ENCODE measurements at regions not wholly inside any gene's neighbourhood (a gene's known extent, or its start where the extent isn't known, plus 50 kb on each side); places are given as distances from the start of the nearest gene placed in this dataset.
"Not testable (repeated sequence)": the region's sequence is repeated elsewhere in the genome, so short reads cannot be mapped to it uniquely, and the experiment has no call there.

DNA sequence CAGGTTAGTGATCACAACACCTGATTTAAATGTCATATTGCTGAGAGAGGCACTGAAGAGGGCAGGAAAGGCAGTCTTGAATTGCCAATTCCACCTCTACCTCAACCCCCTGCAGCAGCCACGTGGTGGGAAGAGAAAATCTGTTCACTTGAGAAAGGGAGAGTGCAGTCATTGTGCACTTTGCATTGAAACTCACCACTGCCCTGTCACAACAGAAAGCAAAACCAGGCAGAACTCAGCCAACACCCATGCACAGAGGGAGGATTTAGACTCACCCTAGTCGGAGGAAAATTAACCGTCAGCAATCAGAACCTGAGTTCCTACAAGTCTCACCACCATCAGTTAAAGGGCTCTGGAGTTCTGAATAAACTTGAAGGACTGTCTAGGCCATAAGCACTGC is 1040.2 kb downstream of the HACE1 start (continued):
- TF ChIP-seq NEUROD1 (IDR thresholded peaks at IDR 0.05; ENCODE audit: borderline replicate concordance, low read depth, low read length, partially characterized antibody) (no peak), MTF1 (CRISPR knock-in tag; IDR thresholded peaks at IDR 0.05; ENCODE audit: borderline replicate concordance) (no peak), YY1 (IDR thresholded peaks at IDR 0.05; ENCODE audit: borderline replicate concordance in 1 of 3, control insufficient read depth in 1 of 3, extremely low read depth in 1 of 3, insufficient read depth in 3 of 3, insufficient read length in 1 of 3, insufficient replicate concordance in 2 of 3, low read depth in 1 of 3, low read length in 2 of 3) (no peak), MTA3 (IDR thresholded peaks at IDR 0.05; ENCODE audit: borderline replicate concordance) (no peak), RCOR1 (IDR thresholded peaks at IDR 0.05; ENCODE audit: borderline replicate concordance in 1 of 2, low read depth in 2 of 2, low read length in 2 of 2) (no peak), POU5F1 (IDR thresholded peaks at IDR 0.05; ENCODE audit: borderline replicate concordance, low read depth, low read length, partially characterized antibody) (no peak), CHD4 (IDR thresholded peaks at IDR 0.05; ENCODE audit: insufficient read depth, insufficient replicate concordance, low read depth, low read length, poor library complexity, severe bottlenecking) (no peak), CBFB (CRISPR knock-in tag; IDR thresholded peaks at IDR 0.05) (no peak)
- TF ChIP-seq, protein P1, sequence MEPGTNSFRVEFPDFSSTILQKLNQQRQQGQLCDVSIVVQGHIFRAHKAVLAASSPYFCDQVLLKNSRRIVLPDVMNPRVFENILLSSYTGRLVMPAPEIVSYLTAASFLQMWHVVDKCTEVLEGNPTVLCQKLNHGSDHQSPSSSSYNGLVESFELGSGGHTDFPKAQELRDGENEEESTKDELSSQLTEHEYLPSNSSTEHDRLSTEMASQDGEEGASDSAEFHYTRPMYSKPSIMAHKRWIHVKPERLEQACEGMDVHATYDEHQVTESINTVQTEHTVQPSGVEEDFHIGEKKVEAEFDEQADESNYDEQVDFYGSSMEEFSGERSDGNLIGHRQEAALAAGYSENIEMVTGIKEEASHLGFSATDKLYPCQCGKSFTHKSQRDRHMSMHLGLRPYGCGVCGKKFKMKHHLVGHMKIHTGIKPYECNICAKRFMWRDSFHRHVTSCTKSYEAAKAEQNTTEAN (CRISPR knock-in tag; IDR thresholded peaks at IDR 0.05), result no peak

DNA sequence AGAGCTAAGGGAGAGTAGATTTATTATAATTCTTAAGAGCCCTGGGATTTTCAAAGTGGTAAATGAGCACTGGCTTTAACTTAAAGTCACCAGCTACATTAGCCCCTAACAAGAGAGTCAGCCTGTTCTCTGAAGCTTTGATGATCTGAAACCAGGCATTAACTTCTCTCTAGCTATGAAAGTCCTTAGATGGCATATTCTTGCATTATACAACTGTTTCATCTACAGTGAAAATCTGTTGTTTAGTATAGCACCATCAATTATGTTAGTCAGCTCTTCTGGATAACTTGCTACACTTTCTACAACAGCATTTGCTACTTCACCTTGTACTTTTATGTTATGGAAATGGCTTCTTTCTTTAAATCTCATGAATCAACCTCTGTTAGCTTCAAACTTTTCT is 1046.7 kb downstream of the HACE1 start:
- no peaks in the 10 kb centered on the region for H3K4me1 ChIP-seq (replicated peaks in 1 of 2; ENCODE audit: control insufficient read depth in 2 of 2, insufficient read depth in 2 of 2, low read length in 2 of 2)
- no peaks in the 10 kb centered on the region for H3K79me2 ChIP-seq (ENCODE audit: control insufficient read depth, insufficient read depth, low read length)
- no peaks in the 10 kb centered on the region for H4K20me1 ChIP-seq (replicated peaks; ENCODE audit: control insufficient read depth, insufficient read depth, low read length)
- BruUV-seq (replicated peaks), result no TSS peak
- H3K27me3 ChIP-seq (ENCODE audit: control insufficient read depth in 2 of 2, insufficient read depth in 2 of 2, low read length in 2 of 2), result no peaks in the 10 kb centered on the region
- TF ChIP-seq, protein P2, sequence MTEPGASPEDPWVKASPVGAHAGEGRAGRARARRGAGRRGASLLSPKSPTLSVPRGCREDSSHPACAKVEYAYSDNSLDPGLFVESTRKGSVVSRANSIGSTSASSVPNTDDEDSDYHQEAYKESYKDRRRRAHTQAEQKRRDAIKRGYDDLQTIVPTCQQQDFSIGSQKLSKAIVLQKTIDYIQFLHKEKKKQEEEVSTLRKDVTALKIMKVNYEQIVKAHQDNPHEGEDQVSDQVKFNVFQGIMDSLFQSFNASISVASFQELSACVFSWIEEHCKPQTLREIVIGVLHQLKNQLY (CRISPR knock-in tag; conservative IDR thresholded peaks at IDR 0.05), result no peak
- no peak for TF ChIP-seq CREBBP (IDR thresholded peaks at IDR 0.05; ENCODE audit: low read depth, low read length)
- H3K9me1 ChIP-seq (ENCODE audit: control insufficient read depth, insufficient read depth, low read length), result no peaks in the 10 kb centered on the region
- POLR2A ChIA-PET, result no interaction called here
- H3K4me2 ChIP-seq (ENCODE audit: insufficient read depth, low read length), result no peak overlapping the region
- intact Hi-C loops (cut with micrococcal nuclease), result no loop called here
- no peak overlapping the region for H2AFZ ChIP-seq (ENCODE audit: low read depth, low read length)
- CTCF ChIA-PET (ENCODE audit: low intra/inter-chr PET ratio), result no interaction called here
- FAIRE-seq (no peak), ATAC-seq (no peak), DNase-seq (ENCODE audit: extremely low read depth in 1 of 4, low spot score in 3 of 4) (no peak)
- in situ Hi-C loops (cut with MboI), result no loop called here
- no peaks in the 10 kb centered on the region for H3K9me3 ChIP-seq (replicated peaks; ENCODE audit: control insufficient read depth, insufficient read depth, low read depth, low read length)
- H3K27ac ChIP-seq (ENCODE audit: extremely low read depth, low read depth, low read length), result no peak overlapping the region
- no peak overlapping the region for H3K4me3 ChIP-seq
- H3K9ac ChIP-seq (ENCODE audit: insufficient read depth in 1 of 2, low read depth in 2 of 2, low read length in 2 of 2), result no peak overlapping the region
- H3K36me3 ChIP-seq (ENCODE audit: control insufficient read depth, insufficient read depth, low read length), result no peaks in the 10 kb centered on the region

DNA sequence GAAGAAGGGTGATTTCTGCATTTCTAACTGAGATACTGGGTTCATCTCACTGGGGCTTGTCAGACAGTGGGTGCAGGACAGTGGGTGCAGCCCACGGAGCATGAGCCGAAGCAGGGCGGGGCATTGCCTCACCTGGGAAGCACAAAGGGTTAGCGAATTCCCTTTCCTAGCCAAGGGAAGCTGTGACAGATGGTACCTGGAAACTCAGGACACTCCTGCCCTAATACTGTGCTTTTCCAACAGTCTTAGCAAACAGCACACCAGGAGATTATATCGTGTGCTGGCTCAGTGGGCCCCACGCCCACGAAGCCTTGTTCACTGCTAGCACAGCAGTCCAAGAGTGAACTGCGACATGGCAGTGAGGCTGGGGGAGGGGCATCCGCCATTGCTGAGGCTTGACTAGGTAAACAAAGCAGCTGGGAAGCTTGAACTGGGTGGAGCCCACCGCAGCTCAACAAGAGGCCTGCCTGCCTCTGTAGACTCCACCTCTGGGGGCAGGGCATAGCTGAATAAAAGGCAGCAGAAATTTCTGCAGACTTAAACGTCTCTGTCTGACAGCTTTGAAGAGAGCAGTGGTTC is 1057.7 kb downstream of the HACE1 start:
- H3K4me2 ChIP-seq (ENCODE audit: insufficient read depth, low read length); H3K9me3 ChIP-seq (replicated peaks; ENCODE audit: control insufficient read depth, insufficient read depth, low read depth, low read length); H4K20me1 ChIP-seq (replicated peaks; ENCODE audit: control insufficient read depth, insufficient read depth, low read length); intact Hi-C loops (cut with micrococcal nuclease); H3K9ac ChIP-seq (ENCODE audit: insufficient read depth in 1 of 2, low read depth in 2 of 2, low read length in 2 of 2); POLR2A ChIA-PET; CTCF ChIA-PET (ENCODE audit: low intra/inter-chr PET ratio); ATAC-seq; FAIRE-seq; H3K4me1 ChIP-seq (replicated peaks in 1 of 2; ENCODE audit: control insufficient read depth in 2 of 2, insufficient read depth in 2 of 2, low read length in 2 of 2); DNase-seq (ENCODE audit: extremely low read depth in 1 of 4, low spot score in 3 of 4); in situ Hi-C loops (cut with MboI); H3K79me2 ChIP-seq (ENCODE audit: control insufficient read depth, insufficient read depth, low read length); H3K9me1 ChIP-seq (ENCODE audit: control insufficient read depth, insufficient read depth, low read length); H3K27me3 ChIP-seq (ENCODE audit: control insufficient read depth in 2 of 2, insufficient read depth in 2 of 2, low read length in 2 of 2); H2AFZ ChIP-seq (ENCODE audit: low read depth, low read length); BruUV-seq (replicated peaks); H3K36me3 ChIP-seq (ENCODE audit: control insufficient read depth, insufficient read depth, low read length); H3K27ac ChIP-seq (ENCODE audit: extremely low read depth, low read depth, low read length); H3K4me3 ChIP-seq: not testable (repeated sequence)
- WGBS (ENCODE audit: insufficient coverage, low coverage, missing lambda C conversion rate), result 0% methylated on average over 11 of the region's 11 CpGs
